ENCODE measurements at regions not wholly inside any gene's neighbourhood (a gene's known extent, or its start where the extent isn't known, plus 50 kb on each side); places are given as distances from the start of the nearest gene placed in this dataset.
A peak's percentile ranks its signal among the peaks of the same experiment; 100 is the strongest.

- Mint-ChIP-seq H3K27ac (no peak overlapping the region), H3K4me1 (ENCODE audit: low read depth) (no peaks in the 10 kb centered on the region), H3K36me3 (ENCODE audit: low read depth) (no peaks in the 10 kb centered on the region), H3K27me3 (no peaks in the 10 kb centered on the region), H3K9me3 (no peaks in the 10 kb centered on the region), H3K4me3 (no peak overlapping the region)
Observed at GRCh38 chr13:73242515-73243015, 183.8 kb downstream of the KLF5 start.

- no peaks in the 10 kb centered on the region for H3K27me3 Mint-ChIP-seq
- no peak overlapping the region for H3K27ac Mint-ChIP-seq
- H3K4me3 Mint-ChIP-seq: no peak overlapping the region
- H3K36me3 Mint-ChIP-seq (ENCODE audit: low read depth): no peaks in the 10 kb centered on the region
- no peaks in the 10 kb centered on the region for H3K4me1 Mint-ChIP-seq (ENCODE audit: low read depth)
- H3K9me3 Mint-ChIP-seq: no peaks in the 10 kb centered on the region
Observed at GRCh38 chr13:73240193-73240592, 181.4 kb downstream of the KLF5 start.

GRCh38 chr13:73235385-73235784 is 176.6 kb downstream of the KLF5 start:
- Mint-ChIP-seq H3K27me3 (no peaks in the 10 kb centered on the region), H3K36me3 (ENCODE audit: low read depth) (no peaks in the 10 kb centered on the region), H3K4me1 (ENCODE audit: low read depth) (peaks cover 11% of the 10 kb centered on the region), H3K27ac (no peak overlapping the region), H3K4me3 (no peak overlapping the region), H3K9me3 (no peaks in the 10 kb centered on the region)

GRCh38 chr13:73231471-73231870 is 172.7 kb downstream of the KLF5 start:
- Mint-ChIP-seq H3K36me3 (ENCODE audit: low read depth) (no peaks in the 10 kb centered on the region), H3K4me1 (ENCODE audit: low read depth) (peaks cover 32% of the 10 kb centered on the region), H3K9me3 (no peaks in the 10 kb centered on the region), H3K27me3 (peaks cover 9% of the 10 kb centered on the region), H3K27ac (no peak overlapping the region), H3K4me3 (no peak overlapping the region)

DNA sequence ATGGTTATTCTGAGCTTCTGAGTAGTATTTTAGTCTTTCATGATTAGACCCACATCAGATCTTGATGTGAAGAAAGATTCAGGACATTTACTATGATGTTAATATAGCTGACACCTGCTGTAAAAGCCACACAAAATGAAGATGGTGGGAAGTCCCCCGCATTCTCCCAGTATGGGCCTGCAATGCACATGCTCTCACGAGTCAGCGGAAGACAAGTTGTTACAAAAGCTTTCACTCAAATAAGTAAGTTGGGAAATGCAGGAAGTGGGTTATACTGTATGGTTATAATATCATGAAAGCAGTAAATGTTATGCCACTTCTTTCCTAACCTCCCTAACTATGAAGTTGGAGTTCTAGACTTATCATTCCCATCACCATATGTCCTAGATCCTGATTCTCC is 171.9 kb downstream of the KLF5 start:
- H3K27ac Mint-ChIP-seq: no peak overlapping the region
- H3K27me3 Mint-ChIP-seq: peaks cover 12% of the 10 kb centered on the region
- no peak overlapping the region for H3K4me3 Mint-ChIP-seq
- peaks cover 32% of the 10 kb centered on the region for H3K4me1 Mint-ChIP-seq (ENCODE audit: low read depth)
- no peaks in the 10 kb centered on the region for H3K36me3 Mint-ChIP-seq (ENCODE audit: low read depth)
- H3K9me3 Mint-ChIP-seq: no peaks in the 10 kb centered on the region

DNA sequence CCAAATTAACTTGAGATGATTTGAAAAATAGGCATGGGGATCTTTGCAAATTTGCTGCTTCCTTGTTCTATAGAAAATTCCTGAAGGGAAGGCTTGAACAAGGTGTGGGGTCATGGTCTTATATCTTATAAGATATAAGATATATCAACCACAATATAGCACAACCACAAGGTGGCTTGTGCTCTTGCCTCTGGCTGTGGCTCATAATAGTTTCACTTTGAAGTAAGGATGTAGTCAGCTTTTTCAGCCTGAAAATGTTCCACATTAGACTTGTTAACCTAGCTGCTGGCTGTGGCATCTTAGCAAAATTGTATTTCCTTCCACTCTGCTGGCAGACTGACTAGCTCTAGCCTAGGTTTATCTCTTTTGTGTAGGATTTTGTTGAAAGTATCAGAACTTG is 169.7 kb downstream of the KLF5 start:
- peaks cover 12% of the 10 kb centered on the region for H3K27me3 Mint-ChIP-seq
- no peak overlapping the region for H3K27ac Mint-ChIP-seq

DNA sequence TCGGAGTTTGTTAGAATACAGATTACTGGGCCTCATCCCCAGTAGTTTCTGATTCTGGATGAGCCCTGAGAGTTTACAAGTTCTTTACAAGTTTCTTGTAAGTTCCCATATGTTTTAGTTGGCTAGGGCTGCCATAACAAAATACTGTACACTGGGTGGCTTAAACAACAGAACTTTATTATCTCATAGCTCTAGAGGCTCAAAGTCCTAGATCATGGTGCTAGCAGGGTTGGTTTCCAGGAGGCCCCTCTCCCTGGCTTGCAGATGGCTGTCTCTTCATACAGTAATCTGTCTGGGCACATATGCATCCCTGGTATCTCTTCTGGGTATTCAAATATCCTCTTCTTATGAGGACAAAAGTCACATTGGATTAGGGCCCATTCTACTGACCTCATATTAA is 167.2 kb downstream of the KLF5 start:
- Mint-ChIP-seq H3K4me1 (ENCODE audit: low read depth) (peaks cover 52% of the 10 kb centered on the region), H3K27me3 (peaks cover 12% of the 10 kb centered on the region), H3K36me3 (ENCODE audit: low read depth) (no peaks in the 10 kb centered on the region), H3K9me3 (no peaks in the 10 kb centered on the region), H3K27ac (no peak overlapping the region), H3K4me3 (no peak overlapping the region)

More for the DNA sequence above, 169.7 kb downstream of the KLF5 start:
- no peak overlapping the region for H3K4me3 Mint-ChIP-seq
- H3K4me1 Mint-ChIP-seq (ENCODE audit: low read depth): peaks cover 49% of the 10 kb centered on the region
- no peaks in the 10 kb centered on the region for H3K9me3 Mint-ChIP-seq
- H3K36me3 Mint-ChIP-seq (ENCODE audit: low read depth): no peaks in the 10 kb centered on the region

GRCh38 chr13:73224703-73225102 is 165.9 kb downstream of the KLF5 start:
- Mint-ChIP-seq H3K4me1 (ENCODE audit: low read depth) (peaks cover 41% of the 10 kb centered on the region), H3K27ac (peak overlapping the region; percentile 54), H3K4me3 (no peak overlapping the region), H3K36me3 (ENCODE audit: low read depth) (no peaks in the 10 kb centered on the region), H3K27me3 (peaks cover 12% of the 10 kb centered on the region), H3K9me3 (no peaks in the 10 kb centered on the region)

GRCh38 chr13:73223372-73223781 is 164.6 kb downstream of the KLF5 start:
- Mint-ChIP-seq H3K36me3 (ENCODE audit: low read depth) (no peaks in the 10 kb centered on the region), H3K4me1 (ENCODE audit: low read depth) (peaks cover 28% of the 10 kb centered on the region), H3K9me3 (no peaks in the 10 kb centered on the region), H3K27me3 (peaks cover 19% of the 10 kb centered on the region), H3K4me3 (no peak overlapping the region), H3K27ac (no peak overlapping the region)

GRCh38 chr13:73222627-73223305 is 164.0 kb downstream of the KLF5 start:
- H3K4me1 Mint-ChIP-seq (ENCODE audit: low read depth): peaks cover 24% of the 10 kb centered on the region
- no peak overlapping the region for H3K27ac Mint-ChIP-seq
- no peak overlapping the region for H3K4me3 Mint-ChIP-seq
- H3K36me3 Mint-ChIP-seq (ENCODE audit: low read depth): no peaks in the 10 kb centered on the region
- peaks cover 19% of the 10 kb centered on the region for H3K27me3 Mint-ChIP-seq
- H3K9me3 Mint-ChIP-seq: no peaks in the 10 kb centered on the region

DNA sequence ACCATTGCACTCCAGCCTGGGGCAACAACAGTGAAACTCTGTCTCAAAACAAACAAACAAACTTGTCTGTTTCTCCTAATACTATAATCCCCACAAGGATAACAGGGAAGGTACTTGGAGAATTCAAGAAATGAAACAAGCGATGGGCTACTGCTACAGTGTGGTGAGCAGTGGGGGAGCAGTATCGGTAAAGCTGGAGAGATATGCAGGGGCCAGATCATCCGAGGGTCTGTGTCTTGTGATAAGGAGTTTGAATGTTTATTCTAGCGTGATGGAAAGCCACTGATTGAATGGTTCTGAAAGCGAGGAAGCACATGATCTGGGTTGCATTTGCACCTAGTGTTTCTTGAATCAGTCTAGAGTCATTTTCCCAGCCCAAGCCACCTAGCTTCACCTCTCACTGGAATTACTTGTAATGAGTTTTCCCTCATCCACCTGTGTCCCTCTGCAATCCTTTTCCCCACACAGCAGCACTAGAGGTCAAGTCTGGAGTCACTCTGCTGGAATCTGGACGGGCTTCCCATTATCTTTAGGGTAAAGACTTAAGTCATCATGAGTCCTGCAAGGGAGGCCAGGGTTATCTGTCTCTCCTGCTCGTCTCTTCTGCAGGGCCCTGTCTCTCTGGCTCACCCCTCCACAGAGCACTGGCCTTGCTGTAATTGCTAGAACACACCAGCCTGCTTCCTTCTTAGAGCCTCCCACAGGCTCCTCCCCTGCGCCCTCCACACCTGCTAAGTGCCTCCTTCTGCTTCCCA is 162.3 kb downstream of the KLF5 start:
- no peak overlapping the region for H3K27ac Mint-ChIP-seq
- no peaks in the 10 kb centered on the region for H3K36me3 Mint-ChIP-seq (ENCODE audit: low read depth)
- peaks cover 24% of the 10 kb centered on the region for H3K4me1 Mint-ChIP-seq (ENCODE audit: low read depth)
- H3K9me3 Mint-ChIP-seq: no peaks in the 10 kb centered on the region
- H3K4me3 Mint-ChIP-seq: no peak overlapping the region
- H3K27me3 Mint-ChIP-seq: peaks cover 10% of the 10 kb centered on the region

DNA sequence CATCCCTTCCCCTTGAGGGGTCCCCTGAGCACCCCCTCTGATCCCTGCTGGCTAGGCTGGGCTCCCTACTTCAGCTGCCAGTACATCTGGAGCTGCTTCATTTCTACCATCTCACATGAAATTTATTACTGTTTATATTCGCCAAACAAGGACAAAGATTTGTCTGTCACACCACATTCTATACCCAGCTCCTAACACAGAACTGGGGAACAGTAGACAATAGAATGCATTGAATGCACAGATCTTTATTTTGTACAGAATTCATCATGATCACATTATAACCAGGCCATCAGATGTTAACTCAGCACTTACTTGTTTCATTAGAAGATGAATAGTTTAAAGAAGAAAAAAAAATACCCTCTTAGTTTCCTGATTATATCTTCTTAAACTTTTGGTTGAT is 159.4 kb downstream of the KLF5 start:
- Mint-ChIP-seq H3K4me3 (no peak overlapping the region), H3K4me1 (ENCODE audit: low read depth) (peaks cover 4% of the 10 kb centered on the region), H3K27me3 (peaks cover 18% of the 10 kb centered on the region), H3K36me3 (ENCODE audit: low read depth) (no peaks in the 10 kb centered on the region), H3K9me3 (no peaks in the 10 kb centered on the region), H3K27ac (no peak overlapping the region)

GRCh38 chr13:73216381-73216831 is 157.6 kb downstream of the KLF5 start:
- Mint-ChIP-seq H3K4me3 (no peak overlapping the region), H3K27ac (no peak overlapping the region), H3K4me1 (ENCODE audit: low read depth) (no peaks in the 10 kb centered on the region), H3K36me3 (ENCODE audit: low read depth) (no peaks in the 10 kb centered on the region), H3K9me3 (no peaks in the 10 kb centered on the region), H3K27me3 (peaks cover 18% of the 10 kb centered on the region)

DNA sequence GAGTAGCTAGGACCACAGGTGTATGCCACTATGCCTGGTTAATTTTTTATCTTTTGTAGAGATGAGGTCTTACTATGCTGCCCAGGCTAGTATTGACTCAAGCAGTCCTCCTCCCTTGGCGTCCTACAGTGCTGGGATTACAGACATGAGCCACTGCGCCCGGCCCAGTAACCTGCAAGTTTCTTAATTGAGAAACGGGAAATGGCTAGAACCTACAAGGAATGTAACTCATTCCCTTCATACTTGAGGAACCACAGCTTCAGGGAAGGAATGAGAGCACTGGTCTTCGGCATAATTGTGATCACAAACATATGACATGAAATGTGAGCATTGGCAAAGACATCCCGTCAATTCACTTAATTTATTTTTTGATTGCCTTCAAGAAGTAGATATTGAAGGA is 157.0 kb downstream of the KLF5 start:
- H3K27ac Mint-ChIP-seq: no peak overlapping the region
- H3K4me1 Mint-ChIP-seq (ENCODE audit: low read depth): no peaks in the 10 kb centered on the region
- H3K4me3 Mint-ChIP-seq: no peak overlapping the region
- peaks cover 18% of the 10 kb centered on the region for H3K27me3 Mint-ChIP-seq
- no peaks in the 10 kb centered on the region for H3K36me3 Mint-ChIP-seq (ENCODE audit: low read depth)
- no peaks in the 10 kb centered on the region for H3K9me3 Mint-ChIP-seq

GRCh38 chr13:73212482-73212881 is 153.7 kb downstream of the KLF5 start:
- H3K36me3 Mint-ChIP-seq (ENCODE audit: low read depth): no peaks in the 10 kb centered on the region
- no peak overlapping the region for H3K4me3 Mint-ChIP-seq
- peaks cover 11% of the 10 kb centered on the region for H3K27me3 Mint-ChIP-seq
- H3K9me3 Mint-ChIP-seq: no peaks in the 10 kb centered on the region
- H3K4me1 Mint-ChIP-seq (ENCODE audit: low read depth): no peaks in the 10 kb centered on the region
- no peak overlapping the region for H3K27ac Mint-ChIP-seq

All from stimulated activated naive CD8-positive, alpha-beta T cell treated with anti-CD3 and anti-CD28 coated beads, Interleukin-15, Interleukin-2, amounts not matched to agents 100 ng/mL and 50 ng/mL, for 24 hours (primary cell).